GM19452 (cell line): ENCODE measurements at regions not wholly inside any gene's neighbourhood (a gene's known extent, or its start where the extent isn't known, plus 50 kb on each side); places are given as distances from the start of the nearest gene placed in this dataset.
"Not testable (repeated sequence)": the region's sequence is repeated elsewhere in the genome, so short reads cannot be mapped to it uniquely, and the experiment has no call there.

Experiments
- ATAC-seq: cut with Tn5 transposase; IDR thresholded peaks from one replicate; pipeline ENCODE4 v1.9.1; 2021; ENCODE audit not compliant: unreplicated experiment

DNA sequence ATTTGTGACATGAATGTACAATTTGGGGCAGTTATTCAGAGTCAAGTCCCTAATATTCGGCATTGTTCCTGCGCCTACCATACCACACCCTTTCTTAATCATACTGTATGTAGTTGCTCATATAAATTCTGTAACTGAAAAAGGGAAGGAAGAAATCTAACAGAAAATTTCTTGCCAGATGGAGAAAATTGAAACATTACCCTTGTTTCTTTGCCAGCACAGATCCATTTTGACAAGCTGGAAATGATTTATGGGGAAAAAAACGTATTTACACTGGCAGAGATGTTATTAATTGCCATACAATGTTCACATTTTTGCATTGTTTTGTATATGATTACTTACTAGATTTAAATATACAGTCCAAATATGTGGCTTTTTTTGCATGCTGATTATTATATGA lies 363.8 kb upstream of the PKN2 start:
- no peak for ATAC-seq

DNA sequence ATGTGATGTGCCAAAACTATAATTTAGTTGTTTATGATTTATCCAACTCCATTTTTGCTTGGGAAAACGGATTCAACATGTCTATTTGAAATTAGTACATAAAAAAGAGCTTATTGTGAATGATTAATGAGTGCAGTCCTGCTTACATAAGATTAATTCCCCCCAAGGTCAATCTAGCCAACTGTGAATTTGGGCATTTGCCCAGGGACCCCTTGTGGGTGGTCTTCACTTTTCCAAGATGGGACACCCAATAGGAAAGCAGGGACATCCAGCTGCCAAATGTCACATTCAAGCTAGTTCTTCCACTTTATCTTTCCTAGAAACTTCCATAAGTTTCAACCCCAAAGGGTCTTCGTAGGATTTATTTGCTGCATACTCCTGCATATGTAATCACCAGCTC lies 362.4 kb upstream of the PKN2 start:
- no peak for ATAC-seq

DNA sequence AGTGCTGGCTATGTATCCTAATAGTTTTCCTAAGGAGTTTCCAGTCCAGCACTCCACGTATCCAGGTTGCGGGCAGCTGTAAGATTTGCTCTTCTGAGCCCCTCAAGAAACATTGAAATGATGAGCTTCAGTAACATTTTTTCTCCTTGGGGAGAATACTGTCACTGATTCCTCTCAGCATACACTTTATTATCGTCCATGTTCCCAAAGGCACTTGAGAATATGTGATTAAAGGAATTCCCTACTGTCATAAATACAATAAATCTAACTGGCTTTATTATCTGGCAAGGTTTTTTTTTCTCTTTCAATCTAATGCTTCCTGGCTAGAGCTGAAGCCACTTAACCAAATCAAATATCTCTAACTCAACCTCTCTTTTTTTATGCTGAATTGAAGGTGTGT lies 359.2 kb upstream of the PKN2 start:
- ATAC-seq = no peak

DNA sequence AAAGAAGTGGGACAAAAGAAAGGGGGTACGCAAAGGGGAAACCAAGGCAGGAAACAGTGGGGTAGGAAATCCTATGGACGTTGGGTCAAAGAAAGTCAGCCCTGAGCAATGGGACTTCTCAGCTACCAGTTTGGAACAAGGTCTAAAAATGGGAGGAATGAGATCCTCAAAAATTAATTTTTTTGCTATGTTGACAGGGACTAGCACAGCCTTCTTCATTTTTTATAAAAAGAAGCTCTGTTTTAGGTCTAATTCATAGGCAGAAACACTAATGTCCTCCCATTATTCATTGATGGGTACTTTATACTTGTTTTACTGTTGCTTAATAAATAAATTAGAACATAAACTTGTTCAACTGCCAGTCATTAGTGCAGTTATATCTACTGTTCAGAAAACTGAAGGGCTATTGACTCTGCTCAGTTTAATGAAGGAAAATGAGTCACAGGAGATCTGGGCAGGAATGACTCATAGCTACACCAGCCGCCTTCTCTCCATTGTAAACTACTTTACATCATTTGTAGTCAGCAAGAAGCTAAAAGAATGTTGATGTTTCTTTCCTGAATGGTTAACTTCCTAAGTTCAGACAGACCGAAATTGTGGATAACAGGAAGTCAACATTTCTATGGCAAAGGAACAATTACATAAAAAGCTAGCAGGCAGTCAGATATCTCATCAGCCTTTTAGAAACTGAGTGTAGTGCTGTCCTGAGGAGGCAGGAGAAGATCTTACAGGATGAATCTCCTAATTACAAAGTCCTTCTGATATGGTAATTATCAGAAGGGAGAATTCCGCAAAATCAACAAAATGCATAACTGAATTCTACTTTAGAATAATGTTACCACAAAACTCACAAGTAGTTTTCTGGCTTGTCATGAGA lies 356.4 kb upstream of the PKN2 start:
- no peak for ATAC-seq

DNA sequence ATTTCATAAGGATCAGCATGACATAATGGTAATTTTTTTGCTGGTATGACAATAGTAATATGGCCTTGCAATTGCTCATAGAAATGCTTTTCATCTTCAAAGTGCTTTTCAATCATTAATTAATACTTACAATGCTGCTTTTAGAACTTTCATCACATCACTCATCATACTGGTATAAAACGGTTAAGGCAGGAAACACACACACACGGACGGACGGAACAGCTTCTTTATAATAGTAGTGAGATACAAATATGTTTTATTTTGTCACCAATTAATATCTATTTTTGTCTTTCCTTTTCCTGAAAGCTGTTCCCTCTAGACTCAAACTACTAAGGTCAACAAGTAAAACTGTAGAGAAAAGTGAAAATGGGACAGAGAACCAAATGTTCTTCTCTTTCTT lies 353.9 kb upstream of the PKN2 start:
- ATAC-seq = no peak

DNA sequence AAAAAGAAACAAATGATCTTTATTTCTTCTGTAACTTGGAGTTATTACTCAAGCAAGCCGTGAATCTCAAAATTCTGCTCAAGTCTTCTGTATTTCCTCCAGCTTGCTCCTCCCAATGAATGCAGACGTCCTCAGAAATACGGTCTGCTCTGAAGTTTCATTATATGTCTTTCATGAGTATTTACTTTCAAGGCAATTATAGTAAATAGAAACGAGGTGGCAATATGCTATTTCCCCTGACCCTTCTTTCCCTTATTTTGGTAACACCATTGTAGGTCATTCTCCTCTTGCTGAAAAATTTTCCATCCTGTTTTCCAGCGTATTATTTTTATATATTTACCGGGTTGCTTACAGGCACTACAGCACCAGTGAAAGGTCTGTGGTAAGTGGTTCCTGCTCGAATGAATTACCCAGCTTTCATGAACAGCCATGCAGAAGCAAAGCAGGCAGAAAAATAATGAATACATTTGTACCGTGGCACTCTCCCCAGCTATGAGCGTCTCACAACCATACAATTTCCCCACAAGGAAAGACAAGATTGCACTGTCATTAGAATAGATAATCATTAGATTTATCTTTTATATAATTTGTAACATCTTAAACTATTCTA lies 350.9 kb upstream of the PKN2 start:
- no peak for ATAC-seq

DNA sequence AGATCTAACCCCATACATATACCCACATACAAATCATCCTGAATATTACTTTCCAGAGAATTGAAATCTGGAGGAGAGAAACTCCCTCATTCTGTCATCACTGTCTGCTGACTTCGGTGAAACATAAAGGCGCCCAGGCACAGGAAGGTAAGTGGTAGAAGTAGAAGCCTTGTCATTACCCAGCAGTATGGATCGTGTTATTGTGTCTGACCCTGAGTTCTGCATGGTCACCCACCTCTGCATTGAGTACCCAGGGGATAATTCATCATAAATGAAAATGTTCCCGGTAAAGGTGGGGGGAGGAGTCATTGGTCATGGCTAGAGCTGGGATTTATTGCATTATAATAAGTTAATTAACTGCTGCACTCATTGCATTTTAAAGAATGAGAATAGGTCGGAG lies 342.6 kb upstream of the PKN2 start:
- ATAC-seq = no peak

DNA sequence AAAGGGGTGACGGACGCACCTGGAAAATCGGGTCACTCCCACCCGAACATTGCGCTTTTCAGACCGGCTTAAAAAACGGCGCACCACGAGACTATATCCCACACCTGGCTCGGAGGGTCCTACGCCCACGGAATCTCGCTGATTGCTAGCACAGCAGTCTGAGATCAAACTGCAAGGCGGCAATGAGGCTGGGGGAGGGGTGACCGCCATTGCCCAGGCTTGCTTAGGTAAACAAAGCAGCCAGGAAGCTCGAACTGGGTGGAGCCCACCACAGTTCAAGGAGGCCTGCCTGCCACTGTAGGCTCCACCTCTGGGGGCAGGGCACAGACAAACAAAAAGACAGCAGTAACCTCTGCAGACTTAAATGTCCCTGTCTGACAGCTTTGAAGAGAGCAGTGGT lies 342.0 kb upstream of the PKN2 start:
- ATAC-seq = not testable (repeated sequence)

DNA sequence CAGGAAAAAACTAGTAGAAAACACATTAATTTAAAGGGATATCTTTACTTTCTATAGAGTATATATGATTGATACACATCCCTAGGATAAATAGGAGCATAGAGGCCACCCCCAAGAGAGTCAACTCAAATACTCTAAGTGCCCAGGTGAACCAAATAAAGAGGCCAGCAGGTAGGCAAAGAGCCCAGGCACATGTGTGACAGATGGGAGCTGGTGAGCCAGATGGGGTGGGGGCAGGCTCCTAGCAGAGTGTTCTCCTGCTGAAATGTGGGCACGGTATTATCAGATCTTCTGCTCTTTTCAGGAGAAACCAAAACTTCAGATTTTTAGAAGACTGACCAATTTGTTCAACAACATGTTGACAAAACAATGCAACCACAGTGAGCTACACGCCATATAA lies 333.4 kb upstream of the PKN2 start:
- ATAC-seq = no peak

DNA sequence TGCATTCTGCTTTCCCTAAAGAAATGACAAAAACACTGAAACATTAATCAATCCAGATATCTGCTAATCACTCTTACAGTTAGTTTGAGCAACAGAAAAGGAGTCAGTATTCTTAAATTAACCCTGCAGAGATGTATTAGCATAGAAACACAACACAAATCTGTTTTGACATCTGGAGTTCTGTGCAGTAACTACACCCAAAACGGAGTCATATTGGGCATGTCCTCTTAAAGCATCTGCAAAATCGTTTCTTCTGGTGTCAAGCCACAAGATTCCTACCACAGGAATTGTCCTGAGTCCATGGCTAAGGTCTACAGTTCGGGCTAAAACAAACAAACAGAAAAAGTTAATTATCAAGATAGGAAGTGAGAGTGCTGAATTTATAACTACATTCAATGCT lies 332.1 kb upstream of the PKN2 start:
- no peak for ATAC-seq

DNA sequence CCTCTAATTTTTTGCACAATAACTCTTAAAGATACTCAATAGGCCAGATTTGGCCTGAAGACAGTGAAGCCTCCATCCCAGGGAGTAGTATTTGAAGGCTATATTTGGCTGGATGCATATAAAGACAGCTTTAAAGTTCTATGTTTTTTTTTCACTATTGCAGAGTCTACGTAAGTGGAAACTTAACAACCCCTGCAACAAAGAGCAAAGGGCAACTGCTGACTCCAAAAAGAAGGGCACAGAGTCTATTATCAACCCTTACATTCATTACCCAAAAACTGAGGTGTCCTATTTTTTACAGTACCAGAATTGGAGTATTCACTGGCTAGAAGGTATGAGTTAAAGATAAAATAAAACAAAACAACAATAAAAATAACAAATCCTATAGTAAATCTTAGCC lies 329.8 kb upstream of the PKN2 start:
- ATAC-seq = no peak

DNA sequence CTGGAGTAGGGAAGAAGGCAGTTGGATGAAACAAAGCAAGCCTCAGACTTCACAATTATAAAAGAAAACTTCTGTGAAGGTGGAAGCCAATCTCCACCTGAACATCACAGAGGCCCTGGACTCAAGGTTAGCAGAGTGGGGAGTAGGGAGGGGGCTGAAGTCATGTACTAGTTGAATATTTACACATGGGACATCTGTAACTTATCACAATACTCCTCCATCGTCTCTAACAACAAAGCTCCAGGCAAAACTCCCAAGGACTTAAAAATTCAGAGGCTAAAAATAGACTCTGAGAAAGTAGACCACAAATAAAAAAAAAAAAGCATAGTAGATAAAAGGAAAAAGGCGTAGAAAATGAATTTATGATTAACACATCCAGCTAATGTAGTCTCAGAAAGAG lies 326.3 kb upstream of the PKN2 start:
- ATAC-seq = no peak

DNA sequence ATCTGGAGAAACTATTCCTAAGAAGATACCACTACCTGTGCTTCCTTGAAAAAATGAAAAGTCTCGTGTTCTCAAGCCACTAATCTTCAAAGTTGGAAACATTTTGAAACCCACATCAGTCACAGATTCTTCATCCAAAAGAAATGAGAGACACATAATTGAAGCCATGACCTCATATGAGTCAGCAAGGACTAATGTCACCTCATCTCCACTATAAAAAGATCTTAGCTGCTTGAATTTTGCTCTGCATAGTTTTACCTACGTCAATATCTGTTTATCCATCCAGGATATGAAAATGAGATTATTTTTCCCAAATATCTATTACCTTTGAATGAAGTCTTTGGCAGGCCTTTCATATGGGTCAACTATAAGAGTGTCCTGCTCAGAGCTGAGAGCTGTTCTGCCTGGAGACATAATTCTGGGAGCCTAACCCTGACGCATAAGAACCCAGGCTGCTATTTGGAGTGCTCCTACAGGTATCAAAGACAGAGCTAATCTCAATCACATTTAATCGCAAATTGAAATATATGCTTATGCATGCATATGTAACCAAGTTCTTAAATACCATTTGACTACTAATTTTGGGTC lies 312.5 kb upstream of the PKN2 start:
- no peak for ATAC-seq

DNA sequence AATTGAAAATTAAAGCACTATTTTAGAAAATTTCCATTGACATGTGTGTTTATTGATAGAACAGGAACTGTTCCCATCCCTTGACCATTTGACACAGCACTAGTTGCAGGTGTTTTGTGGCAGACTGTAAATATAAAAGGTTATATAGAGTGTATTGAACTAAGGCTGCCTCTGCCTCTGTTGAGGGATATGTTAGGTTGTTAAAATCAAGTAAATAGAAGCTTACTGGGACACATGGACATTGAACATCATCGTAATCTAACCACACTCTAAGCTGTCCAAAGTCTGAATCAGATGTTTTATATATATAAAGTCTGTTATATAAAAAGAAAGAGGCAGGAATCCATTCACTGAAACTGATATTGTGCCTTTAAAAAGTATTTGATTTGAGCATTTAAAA lies 308.1 kb upstream of the PKN2 start:
- no peak for ATAC-seq

DNA sequence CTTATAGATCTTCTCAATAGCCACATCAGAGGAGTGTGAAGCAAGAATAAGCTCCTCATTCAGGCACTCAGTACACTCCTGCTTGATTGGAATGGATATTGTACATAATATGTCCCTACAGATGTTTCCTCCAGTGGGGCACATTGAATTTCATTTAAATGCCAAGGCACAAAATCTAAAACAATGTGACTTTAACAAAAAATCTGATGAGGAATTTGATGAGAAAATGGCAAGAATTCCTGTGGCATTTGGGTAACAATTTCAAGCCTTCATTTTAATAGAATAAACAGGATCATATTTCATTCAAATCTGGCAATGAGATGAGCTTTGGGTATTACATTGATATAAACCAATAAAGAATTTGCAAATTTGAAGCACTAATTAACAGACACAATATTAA lies 307.7 kb upstream of the PKN2 start:
- no peak for ATAC-seq

DNA sequence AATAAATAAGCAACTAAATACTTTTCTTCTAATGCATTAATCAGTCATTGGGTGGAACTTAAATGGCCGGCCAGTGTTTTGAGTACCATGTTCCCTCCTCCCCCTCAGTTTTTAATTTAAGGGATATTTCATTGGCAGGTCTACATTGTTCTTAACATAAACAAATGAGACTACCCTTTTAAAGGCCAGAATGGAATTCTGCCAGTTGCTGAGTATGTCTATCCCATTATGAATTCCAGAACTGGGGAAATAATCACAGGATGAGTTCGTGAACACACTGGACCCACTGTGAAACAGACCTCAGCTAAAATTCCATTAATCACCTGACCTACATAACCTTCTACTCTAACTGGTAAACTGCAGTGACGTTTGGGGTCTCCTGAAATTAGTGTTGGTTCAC lies 305.5 kb upstream of the PKN2 start:
- ATAC-seq = no peak

DNA sequence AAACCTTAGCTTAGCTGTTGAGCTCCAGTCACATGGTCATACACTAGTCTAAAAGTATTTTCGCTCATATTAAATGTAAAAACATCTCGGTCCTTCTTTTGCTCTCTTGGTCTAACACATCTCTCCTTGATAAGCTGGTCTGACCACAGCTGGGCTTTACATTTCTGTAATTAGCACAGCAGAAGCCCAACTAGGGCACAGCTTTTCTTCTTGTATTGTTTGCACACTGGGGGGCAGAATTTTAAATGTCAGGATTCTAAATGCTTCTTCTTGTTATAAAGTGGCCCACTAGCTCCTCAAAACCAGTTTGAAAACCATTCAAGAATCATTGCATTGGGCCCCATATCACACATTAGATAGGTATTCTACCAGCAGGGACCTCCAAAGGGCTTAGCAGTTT lies 289.1 kb upstream of the PKN2 start:
- no peak for ATAC-seq

DNA sequence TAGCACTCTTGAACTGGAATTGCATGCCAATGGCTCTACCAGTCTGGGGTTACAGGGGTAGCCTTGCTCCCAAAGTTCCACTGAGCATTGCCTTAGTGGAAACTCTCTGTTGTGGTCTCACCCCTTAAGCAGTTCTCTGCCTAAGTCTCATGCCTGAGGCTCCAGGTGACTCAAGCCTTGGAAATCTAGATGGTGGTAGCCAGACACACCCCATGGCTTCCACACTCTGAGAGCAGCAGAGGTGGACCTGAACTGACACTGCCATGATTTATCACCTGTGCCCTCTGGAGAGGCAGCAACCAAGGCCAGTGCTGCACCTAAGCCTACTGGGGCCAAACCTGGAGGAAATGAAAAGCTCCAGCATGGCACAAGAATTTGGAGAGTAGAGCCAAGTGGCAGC lies 285.7 kb upstream of the PKN2 start:
- ATAC-seq = no peak

DNA sequence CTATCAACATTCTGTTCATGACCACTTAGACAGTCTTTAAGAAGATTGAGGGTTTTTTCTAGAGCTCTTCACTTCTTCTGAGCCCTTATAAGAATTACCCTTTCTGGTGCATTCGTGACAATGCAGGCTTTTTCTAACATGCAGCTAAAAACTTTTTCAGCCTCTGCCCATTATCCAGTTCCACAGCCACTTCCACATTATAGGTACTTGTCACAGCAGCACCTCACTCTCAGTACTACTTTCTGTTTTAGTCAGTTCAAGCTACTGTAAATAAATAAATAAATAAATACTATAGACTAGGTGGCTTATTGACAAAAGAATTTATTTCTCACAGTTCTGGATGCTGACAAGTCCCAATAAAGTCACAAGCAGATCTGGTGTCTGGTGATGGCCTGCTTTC lies 284.4 kb upstream of the PKN2 start:
- peak; percentile 78 for ATAC-seq

DNA sequence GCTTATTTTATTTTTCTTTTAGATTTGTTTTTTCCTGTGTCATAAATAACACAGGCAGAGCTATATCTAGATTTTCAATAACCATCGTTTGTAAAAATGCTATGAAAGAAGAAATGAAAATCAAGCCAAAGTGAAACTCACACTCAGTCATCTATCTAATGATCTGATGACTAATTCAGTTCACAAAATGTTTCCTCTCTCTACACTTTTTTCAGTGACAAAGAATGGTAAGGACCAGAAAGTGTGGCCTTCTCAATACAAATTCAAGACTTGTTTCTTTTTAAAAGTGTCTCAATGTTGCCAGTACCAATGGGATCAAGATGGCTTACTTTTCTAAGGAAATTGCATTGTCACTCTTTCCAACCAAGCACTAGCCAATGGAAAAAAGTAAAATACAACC lies 282.8 kb upstream of the PKN2 start:
- ATAC-seq = peak; percentile 86

DNA sequence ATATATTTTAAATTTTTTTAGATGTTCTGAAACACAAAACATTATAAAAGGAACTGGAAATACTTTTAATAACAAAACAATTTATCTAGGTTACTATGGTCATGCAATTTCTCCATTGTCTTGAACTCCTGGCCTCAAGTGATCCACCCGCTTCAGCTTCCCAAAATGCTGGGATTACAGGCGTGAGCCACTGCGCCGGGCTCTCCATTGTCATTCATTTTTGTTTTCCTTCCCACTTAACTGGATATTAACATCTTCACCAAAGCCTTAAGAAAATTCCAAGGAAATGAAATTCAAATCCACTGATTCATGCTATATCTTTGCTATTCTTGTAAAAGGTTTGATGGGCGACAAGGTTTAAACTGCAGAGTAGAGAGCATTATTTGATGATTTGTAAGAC lies 279.5 kb upstream of the PKN2 start:
- ATAC-seq = no peak

DNA sequence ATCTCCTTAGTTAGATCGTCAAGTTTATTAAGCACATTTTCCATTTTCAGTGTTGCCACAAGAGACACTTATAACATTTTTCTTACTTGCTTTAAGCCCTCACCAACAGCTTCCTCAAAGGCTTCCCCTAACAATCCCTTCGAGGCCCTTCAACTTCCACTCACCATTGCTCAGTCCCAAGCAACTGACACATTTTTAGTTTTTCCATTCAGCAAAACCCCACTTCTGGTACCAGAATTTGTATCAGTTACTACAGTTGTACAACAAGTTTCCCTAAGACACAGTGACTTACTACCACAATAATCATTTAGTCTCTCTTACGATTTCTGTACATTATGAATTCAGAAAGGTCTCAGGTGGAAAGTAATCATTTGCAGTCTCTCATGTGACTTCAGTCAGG lies 276.8 kb upstream of the PKN2 start:
- ATAC-seq = no peak

DNA sequence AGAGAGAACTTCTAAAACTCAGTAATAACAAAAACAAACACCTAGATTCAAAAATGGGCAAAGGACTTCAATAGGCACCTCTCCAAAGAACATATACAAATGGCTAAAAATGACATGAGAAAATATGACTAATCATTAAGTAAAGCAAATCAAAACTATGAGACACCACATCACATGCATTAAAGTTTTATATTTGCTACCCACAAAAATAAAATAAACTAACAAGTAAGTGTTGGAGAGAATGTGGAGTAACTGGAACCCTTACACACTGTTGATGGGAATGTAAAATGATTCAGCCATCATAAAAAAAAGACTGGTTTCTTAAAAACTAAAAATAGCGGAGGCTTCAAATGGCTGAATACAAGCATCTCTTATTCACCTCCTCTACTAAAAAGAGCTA lies 262.1 kb upstream of the PKN2 start:
- ATAC-seq = no peak
